Activated naive CD4-positive, alpha-beta T cell treated with Interleukin-2 at 50 U/mL for 16 hours (primary cell): ENCODE measurements at regions not wholly inside any gene's neighbourhood (a gene's known extent, or its start where the extent isn't known, plus 50 kb on each side); places are given as distances from the start of the nearest gene placed in this dataset.

Source experiments
- DNase-seq: peaks from one replicate; pipeline ENCODE4 v3.0.0-alpha.2; 2020

DNA sequence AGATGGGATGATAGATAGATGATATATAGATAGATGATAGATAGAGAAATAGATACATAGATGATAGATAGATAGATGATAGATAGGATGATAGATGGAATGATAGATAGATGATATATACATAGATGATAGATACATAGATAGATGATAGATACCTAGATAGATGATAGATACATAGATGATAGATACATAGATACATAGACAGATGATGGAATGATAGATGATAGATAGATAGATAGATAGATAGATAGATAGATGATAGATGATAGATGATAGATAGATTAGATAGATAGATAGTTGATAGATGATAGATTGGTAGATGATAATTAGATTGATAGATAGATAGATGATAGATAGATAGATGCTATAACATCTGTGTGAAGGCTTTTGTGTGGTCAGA, 201.7 kb upstream of the RAB4A start:
- no peak for DNase-seq

GRCh38 chr1:229070168-229070567, 200.7 kb upstream of the RAB4A start:
- DNase-seq = no peak

DNA sequence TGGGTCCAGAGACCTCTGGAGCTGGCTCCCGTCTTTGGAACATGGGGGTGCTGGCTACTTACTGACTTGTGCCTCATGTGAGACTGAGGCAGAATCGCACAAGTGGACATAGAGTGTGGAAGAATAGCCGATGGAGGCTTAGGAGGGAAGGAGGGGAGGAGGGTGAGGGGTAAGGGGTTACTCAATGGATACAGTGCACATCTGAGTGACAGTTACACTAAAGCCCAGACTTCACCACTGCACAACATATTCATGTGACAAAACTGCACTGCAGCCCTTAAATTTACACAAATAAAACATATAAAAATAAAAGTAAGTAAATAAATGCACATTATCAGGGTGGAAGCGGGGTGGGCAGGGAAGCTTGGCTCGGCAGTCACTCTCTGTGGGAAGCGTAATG, 197.7 kb upstream of the RAB4A start:
- no peak for DNase-seq

DNA sequence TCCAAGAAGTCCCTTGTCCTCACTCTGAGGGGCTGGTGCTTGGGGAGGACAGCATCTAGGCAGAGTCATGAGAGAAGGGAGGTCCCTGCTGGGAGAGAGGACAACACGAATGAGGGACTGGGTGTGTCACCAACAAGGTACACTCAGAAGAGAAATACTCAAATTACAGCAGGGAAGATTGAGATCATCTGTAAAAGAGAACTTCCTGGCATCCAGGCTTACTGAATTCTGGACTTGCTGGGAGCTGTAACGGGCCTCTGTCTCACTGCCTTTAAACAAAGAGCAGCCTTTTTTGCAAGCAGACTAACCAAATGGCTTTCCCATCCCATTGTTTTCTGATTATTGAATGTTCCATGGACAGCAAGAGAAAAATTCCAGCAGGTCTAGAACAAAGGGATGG, 195.7 kb upstream of the RAB4A start:
- DNase-seq = no peak

DNA sequence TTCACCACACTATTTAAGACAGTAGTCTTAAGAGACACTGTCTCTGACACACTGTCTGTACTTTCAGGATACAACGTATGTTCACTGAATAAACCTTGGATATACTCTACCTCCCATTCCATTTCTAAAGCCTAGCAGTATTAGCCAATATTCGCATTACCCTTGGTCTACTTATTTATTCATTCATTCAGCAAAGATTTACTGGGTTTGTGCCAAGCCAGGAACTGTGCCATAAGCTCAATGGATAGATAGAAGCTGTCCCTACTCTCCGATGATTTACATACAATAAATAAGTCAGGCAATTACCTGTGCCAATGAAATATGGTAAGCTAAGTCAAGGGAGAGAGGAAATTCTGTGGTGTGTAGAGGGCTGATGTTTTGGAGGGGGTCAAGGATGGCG, 195.2 kb upstream of the RAB4A start:
- no peak for DNase-seq

DNA sequence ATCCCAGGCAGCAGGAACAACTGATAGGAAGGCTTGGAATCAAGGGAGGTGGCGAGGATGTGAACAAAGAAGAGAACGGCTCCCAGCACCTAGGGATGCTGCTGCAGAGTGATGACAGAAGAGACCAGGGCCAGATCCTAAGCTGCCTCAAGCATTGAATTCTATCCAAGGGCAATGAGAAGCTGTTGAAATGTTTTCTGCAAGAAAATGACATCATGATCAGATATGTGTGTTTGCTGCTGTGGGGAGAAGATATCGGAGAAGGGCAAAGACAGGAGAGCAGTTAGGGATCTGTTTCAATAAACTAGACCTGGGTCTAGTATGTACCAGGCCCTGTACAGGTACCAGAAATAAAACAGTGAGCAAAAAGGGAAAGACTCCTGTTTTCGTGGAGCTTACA, 194.7 kb upstream of the RAB4A start:
- no peak for DNase-seq

DNA sequence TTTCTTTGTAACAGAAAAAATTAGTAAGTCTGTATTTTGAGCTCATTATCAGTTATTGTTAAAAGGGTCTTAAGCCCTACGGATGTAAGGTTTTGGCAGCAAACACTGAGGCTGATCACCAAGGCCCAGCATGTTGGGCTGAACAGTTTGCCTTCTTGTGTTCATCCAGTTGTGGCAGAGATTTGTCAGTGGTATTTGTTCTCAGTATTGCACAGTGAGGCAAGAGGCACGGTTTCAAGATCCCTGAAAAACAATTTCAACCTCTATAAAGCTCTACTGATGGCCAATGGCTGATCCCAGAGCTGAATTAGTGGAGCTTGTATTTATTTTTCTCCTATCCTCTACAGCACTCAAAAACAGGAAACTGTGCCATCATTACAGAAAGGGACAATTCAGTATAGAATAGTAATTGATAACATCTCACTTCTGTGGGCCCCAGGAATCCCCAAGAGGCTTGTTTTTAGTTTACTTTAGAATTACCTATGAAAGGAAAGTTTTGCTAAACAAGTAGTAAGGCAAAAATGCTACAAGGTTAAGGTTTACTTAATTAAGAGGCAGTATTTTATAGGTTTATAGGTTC, 191.8 kb upstream of the RAB4A start:
- no peak for DNase-seq

DNA sequence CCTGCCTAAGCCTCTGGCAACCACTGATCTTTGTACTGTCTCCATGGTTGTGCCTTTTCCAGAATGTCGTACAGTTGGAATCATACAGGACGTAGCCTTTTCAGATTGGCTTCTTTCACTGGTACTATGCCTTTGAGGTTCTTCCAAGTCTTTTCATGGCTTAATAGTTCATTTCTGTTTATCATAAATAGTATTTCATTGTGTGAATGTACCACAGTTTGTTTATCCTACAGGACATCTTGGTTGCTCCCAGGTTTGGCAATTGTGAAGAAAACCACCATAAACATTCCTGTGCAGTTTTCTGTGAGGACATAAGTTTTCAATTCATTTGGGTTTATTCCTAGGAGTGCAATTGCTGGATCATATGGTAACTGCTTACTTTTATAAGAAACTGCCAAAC, 190.6 kb upstream of the RAB4A start:
- DNase-seq = no peak

- DNase-seq = no peak
Measured at GRCh38 chr1:229085291-229085690, 185.6 kb upstream of the RAB4A start.

DNA sequence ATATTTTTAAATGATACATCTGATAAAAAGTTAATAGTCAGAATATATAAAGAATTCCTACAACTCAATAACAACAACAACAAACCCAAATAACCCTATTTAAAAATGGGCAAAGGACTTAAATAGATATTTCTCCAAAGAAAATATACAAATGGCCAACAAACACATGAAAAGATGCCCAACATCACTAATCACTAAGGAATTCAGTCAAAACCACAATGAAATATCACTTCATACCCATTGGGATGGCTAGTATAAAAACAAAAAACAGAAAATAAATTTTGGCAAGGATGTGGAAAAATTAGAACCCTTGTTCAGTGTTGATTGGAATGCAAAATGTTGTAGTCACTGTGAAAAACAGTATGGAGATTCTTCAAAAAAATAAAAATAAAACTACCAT, 184.8 kb upstream of the RAB4A start:
- no peak for DNase-seq

GRCh38 chr1:229086686-229087085, 184.2 kb upstream of the RAB4A start:
- DNase-seq = no peak

- DNase-seq = no peak
Measured at GRCh38 chr1:229087339-229087738, 183.6 kb upstream of the RAB4A start.

DNA sequence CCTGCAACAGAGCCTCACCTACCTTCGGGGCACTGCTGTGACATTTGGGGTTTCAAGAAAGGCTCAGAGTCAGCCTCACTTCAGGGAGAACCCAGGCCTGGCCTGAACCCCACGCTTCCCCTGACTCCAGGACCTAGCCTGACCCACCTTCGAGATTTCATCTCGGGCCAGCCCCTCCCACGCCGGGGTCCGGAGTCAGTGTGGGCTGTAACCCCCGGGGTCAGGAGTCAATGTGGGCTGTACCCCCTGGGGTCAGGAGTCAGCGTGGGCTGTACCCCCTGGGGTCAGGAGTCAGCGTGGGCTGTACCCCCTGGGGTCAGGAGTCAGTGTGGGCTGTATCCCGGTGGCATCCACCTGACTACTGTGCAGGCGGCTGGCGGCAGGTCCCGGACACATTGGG, 183.0 kb upstream of the RAB4A start:
- DNase-seq = no peak

GRCh38 chr1:229088711-229089110, 182.2 kb upstream of the RAB4A start:
- DNase-seq = no peak

- DNase-seq = no peak
Measured at GRCh38 chr1:229089586-229090208, 181.2 kb upstream of the RAB4A start.

- DNase-seq = no peak
Measured at GRCh38 chr1:229091721-229092136, 179.2 kb upstream of the RAB4A start.

DNA sequence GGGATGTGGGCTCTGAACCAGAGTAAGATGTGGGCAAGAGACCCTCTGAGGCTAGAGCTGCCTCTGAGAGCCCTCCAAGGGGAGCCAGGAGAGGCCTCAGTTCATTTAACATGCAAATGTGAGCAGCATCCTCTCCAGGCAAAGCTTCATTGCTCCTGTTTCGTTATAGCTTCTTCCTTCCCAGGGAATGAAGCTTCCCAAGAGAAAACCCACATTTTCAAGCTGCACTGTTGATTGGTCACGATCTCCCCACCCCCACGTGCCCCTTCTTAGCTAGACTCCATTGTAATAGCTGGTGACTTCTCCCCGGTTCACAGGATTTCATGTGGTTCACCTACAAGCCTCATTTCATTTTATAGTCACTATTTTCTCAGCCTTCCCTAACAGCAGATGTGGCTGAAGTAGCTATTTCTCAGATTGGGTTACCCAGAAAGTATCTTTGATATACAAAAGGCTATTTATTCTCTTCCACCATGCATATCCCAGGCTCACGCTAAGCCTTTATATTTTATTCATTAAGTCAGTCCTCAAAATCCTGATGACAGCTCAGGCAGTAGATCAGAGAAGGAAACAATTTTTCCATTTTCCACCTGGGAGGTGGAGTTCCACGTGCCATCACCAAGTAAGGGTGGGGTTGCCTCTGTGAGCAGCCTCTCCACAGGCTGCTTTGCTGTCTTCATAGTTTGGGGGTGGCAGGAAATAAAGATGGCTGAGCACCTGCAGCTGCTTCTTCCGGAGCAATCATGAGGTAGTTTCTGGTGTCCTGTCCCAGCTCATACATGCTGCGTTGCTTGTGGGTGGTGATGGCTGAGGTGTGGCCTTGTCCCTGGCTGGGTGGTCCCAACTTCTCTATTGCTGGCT, 178.3 kb upstream of the RAB4A start:
- no peak for DNase-seq

- no peak for DNase-seq
Measured at GRCh38 chr1:229093238-229093540, 177.7 kb upstream of the RAB4A start.

DNA sequence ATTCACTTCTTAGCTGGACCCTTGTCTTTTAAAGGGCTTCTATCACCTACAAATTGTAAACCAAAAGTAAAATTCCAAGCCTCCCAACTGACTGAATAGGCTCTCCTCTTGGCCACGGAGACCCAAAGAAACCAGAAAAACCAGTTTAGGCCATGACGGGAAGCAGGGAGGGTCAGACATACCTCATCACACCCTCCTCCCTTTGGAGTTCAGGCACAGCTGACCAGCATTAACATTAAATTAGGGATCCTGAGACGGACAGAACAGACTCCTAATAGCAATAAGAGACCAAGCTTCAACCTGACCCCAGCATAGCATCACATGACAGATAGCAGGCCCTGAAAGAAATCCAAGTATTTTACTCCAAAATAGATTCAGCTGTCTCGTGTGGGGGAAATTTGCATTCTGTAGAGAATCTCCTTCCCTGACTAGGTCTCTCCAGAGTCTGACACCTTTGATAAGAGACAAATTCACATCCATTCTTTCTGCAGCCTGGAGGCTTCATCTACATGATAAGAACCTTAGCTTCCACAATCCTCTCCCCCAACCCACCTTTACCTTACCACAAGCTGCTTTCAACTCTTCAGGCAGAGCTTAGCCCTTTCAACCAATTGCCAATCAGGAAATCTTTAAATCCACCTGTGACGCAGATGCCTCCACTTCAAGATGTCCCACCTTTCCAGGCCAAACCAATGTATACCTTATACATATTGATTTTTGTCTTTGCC, 177.1 kb upstream of the RAB4A start:
- DNase-seq = no peak

DNA sequence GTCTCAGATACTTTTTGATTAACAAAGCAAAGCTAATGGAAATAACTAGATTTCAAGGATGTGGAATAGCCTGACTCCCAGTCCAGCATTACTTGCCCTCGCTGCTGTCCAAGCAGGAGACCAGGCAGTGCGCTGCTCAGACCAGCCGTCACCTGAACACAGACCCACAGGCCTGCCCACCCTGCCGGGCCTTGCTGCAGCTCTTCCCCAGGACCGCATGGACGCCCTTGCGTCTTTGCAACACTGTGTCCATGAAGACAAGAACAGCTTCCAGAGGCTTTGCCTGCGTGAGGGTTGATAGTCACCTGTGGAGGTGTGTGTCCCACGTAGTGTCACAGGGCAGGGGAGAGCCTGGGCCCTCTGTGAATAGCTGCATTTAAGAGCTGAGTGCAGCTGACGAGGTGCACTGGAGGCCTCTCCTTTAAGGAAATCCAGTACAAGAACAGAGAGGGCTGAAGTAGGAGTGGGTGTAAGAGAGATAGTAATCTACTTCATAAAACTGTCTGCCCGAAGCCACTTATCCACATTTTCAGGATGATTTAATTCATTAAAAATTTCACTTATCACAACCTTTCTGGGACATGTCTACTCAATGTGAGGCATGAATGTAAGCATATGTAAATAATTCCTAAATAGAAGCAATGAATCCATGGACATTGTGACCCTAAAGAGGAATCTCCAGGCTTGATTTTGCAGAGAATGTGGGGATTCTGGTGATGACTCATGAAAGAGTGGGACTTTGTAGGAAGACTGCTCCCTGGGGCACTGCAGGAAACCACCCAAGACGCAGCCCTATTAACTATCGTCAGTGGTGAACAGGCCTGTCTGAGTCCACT, 176.2 kb upstream of the RAB4A start:
- DNase-seq = no peak

DNA sequence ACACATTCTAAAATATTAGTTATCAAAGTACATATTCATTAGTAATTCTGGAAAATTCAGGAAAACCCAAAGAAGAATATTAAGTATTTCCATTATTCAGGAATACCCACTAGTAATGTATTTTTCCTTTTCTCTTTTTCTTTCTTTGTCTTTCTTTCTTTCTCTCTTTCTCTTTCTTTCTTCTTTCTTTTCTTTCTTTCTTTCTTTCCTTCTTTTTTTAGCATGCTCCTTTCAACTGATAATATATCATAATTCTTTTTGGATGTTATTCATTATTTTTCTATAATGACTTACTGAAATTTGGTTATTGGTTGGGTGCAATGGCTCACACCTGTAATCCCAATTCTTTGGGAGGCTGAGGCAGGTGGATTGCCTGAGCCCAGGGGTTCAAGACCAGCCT, 175.6 kb upstream of the RAB4A start:
- DNase-seq = no peak

- no peak for DNase-seq
Measured at GRCh38 chr1:229097356-229097755, 173.6 kb upstream of the RAB4A start.

DNA sequence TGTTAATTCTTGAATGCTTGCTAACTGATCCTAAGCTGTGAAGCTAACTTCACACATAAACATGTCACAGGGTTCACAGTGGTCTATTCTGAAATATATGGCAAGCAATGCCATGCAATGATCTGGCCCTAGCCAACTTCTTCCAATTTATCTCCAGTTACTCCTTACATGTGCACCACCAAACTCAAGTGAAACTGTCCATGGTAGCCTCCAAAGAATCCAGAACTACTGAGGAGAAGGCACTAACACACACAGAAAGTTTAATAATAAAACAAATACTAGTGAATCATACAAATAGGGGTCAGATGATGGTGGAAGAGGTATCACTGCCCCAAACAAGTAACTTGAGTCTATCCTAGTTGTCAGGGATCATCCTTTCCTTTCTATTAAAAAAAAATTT, 172.6 kb upstream of the RAB4A start:
- no peak for DNase-seq
